NCI-H510A (cell line): ENCODE measurements at regions not wholly inside any gene's neighbourhood (a gene's known extent, or its start where the extent isn't known, plus 50 kb on each side); places are given as distances from the start of the nearest gene placed in this dataset.

Experiments used
- DNase-seq: peaks from one replicate; lab custom pipeline; 2025; lab: John Stamatoyannopoulos, UW

- DNase-seq = peak; percentile 82
Measured at GRCh38 chr3:14286887-14287500, 108.4 kb downstream of the LSM3 start.

- DNase-seq = no peak
Measured at GRCh38 chr3:14288177-14288788, 109.7 kb downstream of the LSM3 start.

GRCh38 chr3:14288833-14289451 lies 110.3 kb downstream of the LSM3 start:
- no peak for DNase-seq

- DNase-seq = no peak
Measured at GRCh38 chr3:14289590-14290461, 111.2 kb downstream of the LSM3 start.

- DNase-seq = no peak
Measured at GRCh38 chr3:14290631-14291385, 111.6 kb upstream of the SLC6A6 start.

- DNase-seq = no peak
Measured at GRCh38 chr3:14295037-14295436, 107.4 kb upstream of the SLC6A6 start.

- DNase-seq = no peak
Measured at GRCh38 chr3:14295801-14296200, 106.6 kb upstream of the SLC6A6 start.

- DNase-seq = no peak
Measured at GRCh38 chr3:14297305-14297704, 105.1 kb upstream of the SLC6A6 start.

- DNase-seq = no peak
Measured at GRCh38 chr3:14297784-14298236, 104.6 kb upstream of the SLC6A6 start.

GRCh38 chr3:14298442-14298841 lies 104.0 kb upstream of the SLC6A6 start:
- DNase-seq = no peak

GRCh38 chr3:14298991-14299555 lies 103.3 kb upstream of the SLC6A6 start:
- no peak for DNase-seq

- no peak for DNase-seq
Measured at GRCh38 chr3:14299767-14300166, 102.6 kb upstream of the SLC6A6 start.

- no peak for DNase-seq
Measured at GRCh38 chr3:14300721-14301399, 101.5 kb upstream of the SLC6A6 start.

- DNase-seq = no peak
Measured at GRCh38 chr3:14301558-14301957, 100.8 kb upstream of the SLC6A6 start.

GRCh38 chr3:14303336-14304100 lies 98.9 kb upstream of the SLC6A6 start:
- DNase-seq = no peak

- DNase-seq = no peak
Measured at GRCh38 chr3:14304101-14305045, 98.0 kb upstream of the SLC6A6 start.

GRCh38 chr3:14305324-14305723 lies 97.1 kb upstream of the SLC6A6 start:
- no peak for DNase-seq

GRCh38 chr3:14306142-14306541 lies 96.3 kb upstream of the SLC6A6 start:
- DNase-seq = no peak
